GM12878 (cell line): ENCODE measurements at regions not wholly inside any gene's neighbourhood (a gene's known extent, or its start where the extent isn't known, plus 50 kb on each side); places are given as distances from the start of the nearest gene placed in this dataset.
A peak's percentile ranks its signal among the peaks of the same experiment; 100 is the strongest.

ENCODE experiments used
- BHLHE40 ChIP-seq, 2 experiments: fragments of 450-650 bp in 1 of 2; IDR thresholded peaks; 2 replicates each; pipeline ENCODE4 v1.6.1; 2011 to 2017; ENCODE audit warnings: low read depth in 2 of 2, borderline replicate concordance in 1 of 2, improper control_type of control experiment in 1 of 2, low read length in 1 of 2, mild to moderate bottlenecking in 1 of 2
- BMI1 ChIP-seq: fragments of 450-650 bp; IDR thresholded peaks from 2 replicates; pipeline ENCODE4 v1.6.1; 2016; ENCODE audit warnings: mild to moderate bottlenecking, moderate library complexity, borderline replicate concordance
- HCFC1 ChIP-seq: fragments of 150-350 bp; IDR thresholded peaks from 2 replicates; pipeline ENCODE4 v1.6.1; 2014; ENCODE audit warnings: low read length
- LARP7 ChIP-seq: fragments of 450-650 bp; IDR thresholded peaks from 2 replicates; pipeline ENCODE4 v1.6.1; 2017; ENCODE audit warnings: mild to moderate bottlenecking
- MTA2 ChIP-seq: fragments of 450-650 bp; IDR thresholded peaks from 2 replicates; pipeline ENCODE4 v1.6.1; 2016; ENCODE audit warnings: low read depth, mild to moderate bottlenecking, moderate library complexity
- MTA3 ChIP-seq: IDR thresholded peaks from 2 replicates; pipeline ENCODE4 v1.6.1; 2012; ENCODE audit warnings: low read length, inconsistent platforms, borderline replicate concordance
- MYB ChIP-seq: fragments of 150-350 bp; IDR thresholded peaks from 2 replicates; pipeline ENCODE4 v1.6.1; 2014; ENCODE audit warnings: mild to moderate bottlenecking, low read depth, low read length, borderline replicate concordance
- NBN ChIP-seq: fragments of 450-650 bp; IDR thresholded peaks from 2 replicates; pipeline ENCODE4 v1.6.1; 2016
- PML ChIP-seq: IDR thresholded peaks from 2 replicates; pipeline ENCODE4 v1.6.1; 2012; ENCODE audit warnings: low read length, inconsistent platforms
- RAD21 ChIP-seq: IDR thresholded peaks from 2 replicates; pipeline ENCODE4 v1.6.1; 2011; ENCODE audit warnings: mild to moderate bottlenecking, low read depth, low read length, moderate library complexity; ENCODE audit not compliant: insufficient read depth
- RBBP5 ChIP-seq: fragments of 200-600 bp; sonication (generic); conservative IDR thresholded peaks from 2 replicates; pipeline ENCODE4 v1.6.1; 2016
- REST ChIP-seq: IDR thresholded peaks from 2 replicates; pipeline ENCODE4 v1.6.1; 2012; ENCODE audit warnings: mild to moderate bottlenecking, low read depth, low read length
- RFX5 ChIP-seq: IDR thresholded peaks from 2 replicates; pipeline ENCODE4 v1.6.1; 2011; ENCODE audit warnings: low read depth, low read length, improper control_type of control experiment
- SKIL ChIP-seq: fragments of 450-650 bp; IDR thresholded peaks from 2 replicates; pipeline ENCODE4 v1.6.1; 2017; ENCODE audit warnings: mild to moderate bottlenecking, low read depth, inconsistent platforms; ENCODE audit not compliant: poor library complexity, severe bottlenecking
- SMAD5 ChIP-seq: IDR thresholded peaks from 2 replicates; pipeline ENCODE4 v1.6.1; 2016; ENCODE audit warnings: antibody characterized with exemption, low read depth
- STAT1 ChIP-seq: fragments of 450-650 bp; conservative IDR thresholded peaks from 2 replicates; pipeline ENCODE4 v1.6.1; 2014; ENCODE audit warnings: antibody characterized with exemption, mild to moderate bottlenecking
- WRNIP1 ChIP-seq: IDR thresholded peaks from 2 replicates; pipeline ENCODE4 v1.6.1; 2011; ENCODE audit warnings: low read depth, low read length, improper control_type of control experiment, borderline replicate concordance
- ZBED1 ChIP-seq: IDR thresholded peaks from 2 replicates; pipeline ENCODE4 v1.6.1; 2016; ENCODE audit warnings: borderline replicate concordance
- ZBTB40 ChIP-seq: fragments of 450-650 bp; IDR thresholded peaks from 2 replicates; pipeline ENCODE4 v1.6.1; 2016; ENCODE audit warnings: mild to moderate bottlenecking, moderate library complexity, borderline replicate concordance
- ZNF217 ChIP-seq: fragments of 450-650 bp; IDR thresholded peaks from 2 replicates; pipeline ENCODE4 v1.6.1; 2017; ENCODE audit warnings: antibody characterized with exemption, mild to moderate bottlenecking
- ZNF384 ChIP-seq: IDR thresholded peaks from 2 replicates; pipeline ENCODE4 v1.6.1; 2012; ENCODE audit warnings: low read depth, mild to moderate bottlenecking, low read length, improper control_type of control experiment, borderline replicate concordance
- ZSCAN29 ChIP-seq: fragments of 450-650 bp; IDR thresholded peaks from 2 replicates; pipeline ENCODE4 v1.6.1; 2017; ENCODE audit warnings: mild to moderate bottlenecking, moderate library complexity
- TF ChIP-seq, protein P1 (sequence below): fragments of 450-650 bp; IDR thresholded peaks from 2 replicates; pipeline ENCODE4 v1.6.1; 2016; ENCODE audit warnings: mild to moderate bottlenecking

DNA sequence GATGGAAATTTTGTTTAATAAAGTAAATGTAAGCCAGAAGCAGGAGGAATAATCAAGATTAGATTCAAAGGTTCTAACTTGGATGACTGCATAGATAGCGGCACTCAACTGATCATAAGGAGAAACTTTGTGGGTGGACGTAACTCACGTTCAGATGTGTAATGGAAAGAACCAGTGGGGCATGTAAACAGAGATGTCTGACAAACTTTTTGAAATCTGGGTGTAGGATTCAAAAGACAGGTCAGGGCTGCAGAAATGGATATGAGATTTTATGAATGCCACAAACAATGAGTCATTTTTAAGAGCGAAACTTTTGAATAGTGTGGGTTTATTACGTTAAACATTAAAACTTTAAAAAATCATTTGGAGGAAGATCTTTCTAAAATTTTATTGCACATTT, 375.6 kb downstream of the GBA3 start (continued):
- TF ChIP-seq BHLHE40 (IDR thresholded peaks at IDR 0.05; ENCODE audit: borderline replicate concordance in 1 of 2, low read depth in 2 of 2, low read length in 1 of 2) = peak; percentile 83 to 95
- TF ChIP-seq ZNF217 = no peak
- no peak for TF ChIP-seq HCFC1
- TF ChIP-seq ZNF384 = no peak
- TF ChIP-seq LARP7 = no peak
- TF ChIP-seq RFX5 = no peak
- no peak for TF ChIP-seq ZBTB40
- TF ChIP-seq STAT1 = no peak
- no peak for TF ChIP-seq PML
- TF ChIP-seq WRNIP1 = no peak
- TF ChIP-seq MYB = no peak
- TF ChIP-seq RAD21 = no peak
- no peak for TF ChIP-seq MTA3
- TF ChIP-seq ZBED1 = no peak
- TF ChIP-seq SKIL = peak; percentile 27
- TF ChIP-seq RBBP5 = no peak
- peak; percentile 58; the same call in 1 of the 2 replicates for TF ChIP-seq BMI1
- TF ChIP-seq REST = no peak
- 0 out of 2 replicates have a peak, but pooled peaks have one; percentile 56 for TF ChIP-seq ZSCAN29
- 0 out of 2 replicates have a peak, but pooled peaks have one; percentile 44 for TF ChIP-seq NBN
- TF ChIP-seq SMAD5 = no peak
- TF ChIP-seq MTA2 = peak; percentile 79; the same call in 1 of the 2 replicates
- TF ChIP-seq, protein P1, sequence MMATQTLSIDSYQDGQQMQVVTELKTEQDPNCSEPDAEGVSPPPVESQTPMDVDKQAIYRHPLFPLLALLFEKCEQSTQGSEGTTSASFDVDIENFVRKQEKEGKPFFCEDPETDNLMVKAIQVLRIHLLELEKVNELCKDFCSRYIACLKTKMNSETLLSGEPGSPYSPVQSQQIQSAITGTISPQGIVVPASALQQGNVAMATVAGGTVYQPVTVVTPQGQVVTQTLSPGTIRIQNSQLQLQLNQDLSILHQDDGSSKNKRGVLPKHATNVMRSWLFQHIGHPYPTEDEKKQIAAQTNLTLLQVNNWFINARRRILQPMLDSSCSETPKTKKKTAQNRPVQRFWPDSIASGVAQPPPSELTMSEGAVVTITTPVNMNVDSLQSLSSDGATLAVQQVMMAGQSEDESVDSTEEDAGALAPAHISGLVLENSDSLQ = no peak
